ENCODE measurements at regions not wholly inside any gene's neighbourhood (a gene's known extent, or its start where the extent isn't known, plus 50 kb on each side); places are given as distances from the start of the nearest gene placed in this dataset.
"Not testable (repeated sequence)": the region's sequence is repeated elsewhere in the genome, so short reads cannot be mapped to it uniquely, and the experiment has no call there.

- intact Hi-C loops (cut with DNase I; ENCODE audit: low total_unique reads) (no loop called here), in situ Hi-C loops (cut with MboI; ENCODE audit: low pct_ligation_motif_present in 1 of 4, low pct_unique_long_range_greater_than_20kb in 1 of 4, low sequenced_read_pairs in 3 of 4) (no loop called here)
- no peak overlapping the region for H3K4me3 ChIP-seq
- H3K4me1 ChIP-seq = peaks cover 0 to 8% (median 1%) of the 10 kb centered on the region in 4 donors
- no peaks in the 10 kb centered on the region for H3K9me3 ChIP-seq
- H3K27ac ChIP-seq = no peak overlapping the region
- no peak for DNase-seq
- TF ChIP-seq POLR2A (IDR thresholded peaks at IDR 0.05) = no peak
- TF ChIP-seq, protein P1, sequence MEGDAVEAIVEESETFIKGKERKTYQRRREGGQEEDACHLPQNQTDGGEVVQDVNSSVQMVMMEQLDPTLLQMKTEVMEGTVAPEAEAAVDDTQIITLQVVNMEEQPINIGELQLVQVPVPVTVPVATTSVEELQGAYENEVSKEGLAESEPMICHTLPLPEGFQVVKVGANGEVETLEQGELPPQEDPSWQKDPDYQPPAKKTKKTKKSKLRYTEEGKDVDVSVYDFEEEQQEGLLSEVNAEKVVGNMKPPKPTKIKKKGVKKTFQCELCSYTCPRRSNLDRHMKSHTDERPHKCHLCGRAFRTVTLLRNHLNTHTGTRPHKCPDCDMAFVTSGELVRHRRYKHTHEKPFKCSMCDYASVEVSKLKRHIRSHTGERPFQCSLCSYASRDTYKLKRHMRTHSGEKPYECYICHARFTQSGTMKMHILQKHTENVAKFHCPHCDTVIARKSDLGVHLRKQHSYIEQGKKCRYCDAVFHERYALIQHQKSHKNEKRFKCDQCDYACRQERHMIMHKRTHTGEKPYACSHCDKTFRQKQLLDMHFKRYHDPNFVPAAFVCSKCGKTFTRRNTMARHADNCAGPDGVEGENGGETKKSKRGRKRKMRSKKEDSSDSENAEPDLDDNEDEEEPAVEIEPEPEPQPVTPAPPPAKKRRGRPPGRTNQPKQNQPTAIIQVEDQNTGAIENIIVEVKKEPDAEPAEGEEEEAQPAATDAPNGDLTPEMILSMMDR (IDR thresholded peaks at IDR 0.05) = no peak
- TF ChIP-seq EP300 (IDR thresholded peaks at IDR 0.05; ENCODE audit: low read depth) = no peak
- TF ChIP-seq POLR2AphosphoS5 (IDR thresholded peaks at IDR 0.05) = no peak
- H3K27me3 ChIP-seq = no peaks in the 10 kb centered on the region
- no peaks in the 10 kb centered on the region for H3K36me3 ChIP-seq
- WGBS, 2 donors (ENCODE audit: low coverage in 1 of 2) = 65 to 85% methylated on average over 4 of the region's 4 CpGs
These were observed 460.4 kb downstream of the ACTL7B start for GRCh38 chr9:108395421-108395820.

DNA sequence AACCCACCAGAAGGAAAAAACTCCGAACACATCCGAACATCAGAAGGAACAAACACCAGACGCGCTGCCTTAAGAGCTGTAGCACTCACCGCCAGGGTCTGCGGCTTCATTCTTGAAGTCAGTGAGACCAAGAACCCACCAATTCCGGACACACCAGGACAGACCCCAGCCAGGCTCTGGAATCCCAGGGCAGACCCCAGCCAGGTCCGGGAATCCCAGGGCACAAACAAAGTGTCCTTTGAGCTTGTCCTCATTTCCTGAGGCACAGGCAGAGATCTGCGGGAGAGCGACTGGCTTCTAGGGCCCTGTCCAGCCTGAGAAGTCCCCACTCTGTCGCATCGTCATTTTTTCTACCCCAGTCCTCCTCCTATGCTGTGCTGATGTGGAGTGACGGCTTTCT is 461.1 kb downstream of the ACTL7B start:
- no peak for TF ChIP-seq EP300 (IDR thresholded peaks at IDR 0.05; ENCODE audit: low read depth)
- no peak for TF ChIP-seq POLR2A (IDR thresholded peaks at IDR 0.05)
- TF ChIP-seq, protein P1 (IDR thresholded peaks at IDR 0.05) = no peak
- no peak for TF ChIP-seq POLR2AphosphoS5 (IDR thresholded peaks at IDR 0.05)
- no peak for DNase-seq
- in situ Hi-C loops (cut with MboI; ENCODE audit: low pct_ligation_motif_present in 1 of 4, low pct_unique_long_range_greater_than_20kb in 1 of 4, low sequenced_read_pairs in 3 of 4) = no loop called here
- Histone ChIP-seq H3K27ac (no peak overlapping the region), H3K9me3 (no peaks in the 10 kb centered on the region), H3K27me3 (no peaks in the 10 kb centered on the region), H3K36me3 (no peaks in the 10 kb centered on the region), H3K4me1 (peaks cover 0 to 8% (median 1%) of the 10 kb centered on the region in 4 donors), H3K4me3 (no peak overlapping the region)
- intact Hi-C loops (cut with DNase I; ENCODE audit: low total_unique reads) = no loop called here
- 93 to 100% methylated on average over 1 to 13 of the region's 13 CpGs for WGBS, 2 donors (ENCODE audit: low coverage in 1 of 2)

- intact Hi-C loops (cut with DNase I; ENCODE audit: low total_unique reads); H3K27me3 ChIP-seq; DNase-seq; H3K27ac ChIP-seq; H3K4me3 ChIP-seq; H3K36me3 ChIP-seq; in situ Hi-C loops (cut with MboI; ENCODE audit: low pct_ligation_motif_present in 1 of 4, low pct_unique_long_range_greater_than_20kb in 1 of 4, low sequenced_read_pairs in 3 of 4); H3K4me1 ChIP-seq; H3K9me3 ChIP-seq: not testable (repeated sequence)
- 98% methylated on average over 6 of the region's 31 CpGs; no CpG with 5 or more reads in 1 of the 2 donors for WGBS, 2 donors (ENCODE audit: low coverage in 1 of 2)
These were observed 462.2 kb downstream of the ACTL7B start for GRCh38 chr9:108393481-108394001.

- in situ Hi-C loops (cut with MboI; ENCODE audit: low pct_ligation_motif_present in 1 of 4, low pct_unique_long_range_greater_than_20kb in 1 of 4, low sequenced_read_pairs in 3 of 4) = no loop called here
- TF ChIP-seq POLR2A (IDR thresholded peaks at IDR 0.05) = no peak
- TF ChIP-seq EP300 (IDR thresholded peaks at IDR 0.05; ENCODE audit: low read depth) = no peak
- TF ChIP-seq POLR2AphosphoS5 (IDR thresholded peaks at IDR 0.05) = no peak
- TF ChIP-seq, protein P1 (IDR thresholded peaks at IDR 0.05) = no peak
- 89% methylated on average over 1 of the region's 1 CpG; no CpG with 5 or more reads in 1 of the 2 donors for WGBS, 2 donors (ENCODE audit: low coverage in 1 of 2)
These were observed 462.9 kb downstream of the ACTL7B start for GRCh38 chr9:108392877-108393276.

DNA sequence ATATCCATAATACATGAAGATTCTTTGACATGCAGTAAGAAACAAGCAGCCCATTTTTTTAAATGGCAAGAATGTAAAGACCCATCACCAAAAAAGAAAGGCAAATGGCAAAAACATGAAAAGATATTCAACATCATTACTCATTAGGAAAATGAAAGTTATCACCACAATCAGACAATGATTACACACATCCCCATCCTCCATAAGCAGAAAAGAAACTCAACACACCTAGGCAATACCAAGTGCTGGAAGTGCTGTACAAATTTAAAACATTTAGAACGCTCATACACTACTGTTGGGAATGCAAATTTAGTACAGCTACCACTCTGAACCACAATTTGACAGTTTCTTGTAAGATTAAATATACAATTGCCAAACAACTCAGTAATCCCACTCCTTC is 466.7 kb downstream of the ACTL7B start:
- Histone ChIP-seq H3K27me3 (no peaks in the 10 kb centered on the region), H3K9me3 (no peaks in the 10 kb centered on the region), H3K4me3 (no peak overlapping the region), H3K27ac (no peak overlapping the region), H3K36me3 (no peaks in the 10 kb centered on the region), H3K4me1 (peaks cover 0 to 10% (median 0%) of the 10 kb centered on the region in 4 donors)
- in situ Hi-C loops (cut with MboI; ENCODE audit: low pct_ligation_motif_present in 1 of 4, low pct_unique_long_range_greater_than_20kb in 1 of 4, low sequenced_read_pairs in 3 of 4) = no loop called here
- TF ChIP-seq EP300 (IDR thresholded peaks at IDR 0.05; ENCODE audit: low read depth) = no peak
- intact Hi-C loops (cut with DNase I; ENCODE audit: low total_unique reads) = no loop called here
- WGBS, 2 donors (ENCODE audit: low coverage in 1 of 2) = 68 to 71% methylated on average over 1 of the region's 1 CpG
- DNase-seq = no peak

More at GRCh38 chr9:108392877-108393276, 462.9 kb downstream of the ACTL7B start:
- Histone ChIP-seq H3K27me3 (no peaks in the 10 kb centered on the region), H3K4me3 (no peak overlapping the region), H3K27ac (no peak overlapping the region), H3K36me3 (no peaks in the 10 kb centered on the region), H3K4me1 (peaks cover 0 to 8% (median 1%) of the 10 kb centered on the region in 4 donors), H3K9me3 (no peaks in the 10 kb centered on the region)
- intact Hi-C loops (cut with DNase I; ENCODE audit: low total_unique reads) = no loop called here
- DNase-seq = no peak

All from transverse colon (tissue), 4 donors.